SK-MEL-5 (cell line): ENCODE measurements at regions not wholly inside any gene's neighbourhood (a gene's known extent, or its start where the extent isn't known, plus 50 kb on each side); places are given as distances from the start of the nearest gene placed in this dataset.
"Not testable (repeated sequence)": the region's sequence is repeated elsewhere in the genome, so short reads cannot be mapped to it uniquely, and the experiment has no call there.

Experiments used
- DNase-seq: peaks from one replicate; pipeline ENCODE4 v3.0.0-alpha.2; 2016; ENCODE audit warnings: low read depth, low spot score
- in situ Hi-C: cut with HindIII; loops from 2 replicates; pipeline ENCODE4 v1.10.0; 2016; ENCODE audit warnings: low sequenced_read_pairs, high pct_unique_total_duplicates, low pct_unique_long_range_greater_than_20kb

DNA sequence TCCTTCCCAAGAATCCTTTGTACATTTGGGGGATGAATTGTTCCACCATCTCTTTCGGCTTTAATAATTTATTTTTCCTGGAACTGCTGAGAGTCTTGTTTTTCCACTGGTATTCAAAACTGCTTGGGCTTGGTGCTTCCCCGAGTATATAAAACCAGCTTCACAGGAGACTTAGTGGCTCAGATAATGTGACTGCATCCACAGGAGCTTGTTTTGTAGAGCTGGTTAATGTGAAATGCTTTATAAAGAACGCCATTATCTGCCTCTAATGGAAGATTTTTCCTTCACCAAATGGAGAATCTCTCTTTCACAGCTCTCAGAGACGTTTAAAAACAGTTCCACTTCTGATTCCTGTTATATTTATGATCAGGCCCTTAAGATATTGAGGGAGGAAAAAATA is 935.5 kb downstream of the RAB28 start:
- DNase-seq: no peak
- in situ Hi-C loops: no loop called here

DNA sequence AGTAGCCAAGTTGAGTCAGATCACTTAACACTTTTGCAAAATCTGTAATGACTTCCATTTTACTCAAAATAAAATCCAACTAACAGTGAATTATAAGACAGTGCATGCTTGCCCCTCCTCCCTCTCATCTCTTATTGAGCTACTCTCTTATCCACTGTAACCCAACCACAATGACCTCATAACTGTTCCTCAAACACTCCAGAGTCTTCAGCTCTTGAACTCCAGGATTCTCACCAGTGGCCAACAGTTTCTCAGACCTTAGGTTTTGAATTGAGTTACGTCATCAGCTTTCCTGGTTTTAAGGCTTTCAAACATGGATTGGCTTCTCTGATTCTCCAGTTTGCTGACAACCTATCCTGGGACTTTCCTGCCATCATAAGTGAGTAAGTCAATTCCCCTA is 938.3 kb downstream of the RAB28 start:
- in situ Hi-C loops: no loop called here
- no peak for DNase-seq

DNA sequence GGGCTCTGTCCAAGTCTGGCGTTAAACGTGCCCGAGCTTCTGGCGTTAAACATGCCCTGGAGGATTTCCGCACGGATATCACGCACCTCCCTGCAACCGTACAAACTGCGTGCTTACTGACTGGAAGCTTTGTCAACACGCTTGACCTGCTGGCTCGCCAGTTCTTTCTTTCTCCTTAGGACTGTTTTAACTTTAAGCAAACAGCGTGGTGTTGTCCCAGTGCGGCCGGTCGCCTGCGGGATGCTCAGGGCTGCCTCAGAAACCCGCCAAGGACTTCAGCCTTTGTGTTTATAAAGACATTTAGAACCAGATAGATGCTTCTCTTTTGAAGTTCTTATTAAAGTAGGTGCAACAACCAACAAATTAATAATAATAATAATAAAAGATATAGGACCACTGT is 946.0 kb downstream of the RAB28 start:
- DNase-seq: peak; percentile 82
- in situ Hi-C loops: no loop called here

DNA sequence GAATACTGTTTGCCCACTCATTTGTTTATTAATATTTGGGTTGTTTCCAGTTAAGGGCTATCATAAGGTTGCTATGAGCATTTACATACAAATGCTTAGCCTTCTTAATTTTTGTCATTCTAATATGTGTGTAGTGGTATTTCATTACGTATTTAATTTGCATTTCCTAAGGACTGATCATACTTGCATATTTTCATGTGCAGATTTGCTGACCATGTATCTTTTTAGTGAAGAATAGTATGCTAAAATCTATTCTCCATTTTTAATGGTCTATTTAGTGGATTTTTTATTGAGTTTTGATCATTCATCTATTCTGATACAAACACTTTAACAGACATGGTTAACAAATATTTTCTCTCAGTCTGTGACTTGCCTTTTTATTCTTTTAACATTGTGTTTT is 949.5 kb downstream of the RAB28 start:
- in situ Hi-C loops: no loop called here
- no peak for DNase-seq

DNA sequence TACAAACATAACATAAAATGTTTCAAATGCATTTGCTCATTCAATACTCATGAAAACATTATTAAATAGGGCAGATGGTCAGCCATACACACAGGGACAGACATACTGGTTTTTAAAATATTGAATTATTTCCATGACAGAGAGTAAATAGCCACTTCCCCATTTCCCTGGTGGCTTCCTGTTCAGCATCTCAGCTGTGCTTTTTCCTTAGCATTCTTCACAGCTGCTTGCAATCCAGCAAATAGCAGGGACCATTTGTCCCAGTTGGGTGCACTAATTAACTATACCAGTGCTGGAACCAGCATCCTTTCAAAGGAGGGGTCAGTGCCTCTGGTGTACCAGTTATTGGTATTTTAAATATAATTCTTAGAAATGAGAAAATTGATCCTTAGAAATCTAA is 964.7 kb downstream of the RAB28 start:
- in situ Hi-C loops: no loop called here
- DNase-seq: no peak

DNA sequence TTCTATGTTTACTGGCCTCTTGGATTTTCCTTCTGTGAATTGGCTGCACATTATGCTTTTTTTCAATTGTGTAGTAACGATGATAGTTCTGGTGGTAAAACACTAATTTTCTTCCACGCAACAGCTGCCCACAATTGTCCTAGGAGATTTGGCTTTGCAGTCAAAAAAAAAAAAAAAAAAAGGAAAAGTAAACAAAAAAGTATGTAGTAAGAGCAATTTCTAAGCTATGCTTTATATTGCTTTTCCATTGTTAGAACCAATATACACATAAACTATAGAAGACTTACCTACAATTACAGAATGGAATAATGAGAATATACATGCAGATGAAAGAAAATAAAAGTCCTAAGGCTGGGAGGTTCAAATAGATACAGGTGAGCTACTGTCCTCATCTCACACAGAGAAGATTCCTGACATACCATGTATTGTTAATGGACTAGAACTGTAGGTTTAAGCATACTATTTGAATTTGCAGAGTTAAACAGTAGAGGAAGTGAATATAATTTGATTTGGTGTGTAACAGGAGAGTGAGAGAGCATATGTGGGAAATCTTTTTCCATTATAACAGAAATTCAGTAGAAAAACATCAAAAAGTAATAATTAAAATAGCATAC is 976.2 kb downstream of the RAB28 start:
- in situ Hi-C loops: no loop called here
- no peak for DNase-seq

DNA sequence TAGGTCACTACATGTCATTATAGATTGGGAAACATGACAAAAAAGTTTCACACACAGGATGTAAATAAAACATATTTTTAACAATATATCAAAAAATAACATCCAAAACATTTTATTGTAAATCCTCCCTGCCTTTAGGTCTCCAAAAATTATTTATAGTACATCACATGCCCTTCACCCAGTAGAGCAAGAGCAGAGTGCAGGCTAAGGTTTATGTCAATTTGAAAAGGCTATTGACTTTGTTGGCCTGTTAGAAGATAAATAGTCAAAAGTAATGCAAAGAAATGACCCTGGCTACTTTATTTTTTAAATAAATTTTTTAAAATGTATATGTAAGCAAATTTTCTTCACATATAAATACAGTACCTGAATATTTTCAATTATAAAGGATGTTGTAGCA is 983.7 kb downstream of the RAB28 start:
- DNase-seq: no peak
- in situ Hi-C loops: no loop called here

DNA sequence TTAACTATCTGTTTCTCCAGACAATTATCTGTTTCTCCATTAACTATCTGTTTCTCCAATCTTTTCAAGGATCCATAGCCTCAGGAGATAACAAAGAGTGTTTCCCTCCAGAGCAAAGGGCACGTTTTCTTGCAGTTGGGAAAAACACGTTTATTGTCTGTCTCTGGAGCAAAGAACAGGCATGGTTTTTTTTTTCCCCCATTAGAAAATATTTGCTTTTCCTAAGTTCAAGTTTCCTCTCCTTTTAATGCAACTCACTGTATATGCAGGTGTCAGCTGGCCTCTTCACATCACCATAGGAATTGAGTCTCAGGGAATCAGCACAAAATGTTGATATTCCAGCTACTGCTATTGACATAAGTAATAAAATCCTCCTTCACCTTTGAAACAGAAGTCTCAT is 984.4 kb downstream of the RAB28 start:
- no peak for DNase-seq
- in situ Hi-C loops: no loop called here

DNA sequence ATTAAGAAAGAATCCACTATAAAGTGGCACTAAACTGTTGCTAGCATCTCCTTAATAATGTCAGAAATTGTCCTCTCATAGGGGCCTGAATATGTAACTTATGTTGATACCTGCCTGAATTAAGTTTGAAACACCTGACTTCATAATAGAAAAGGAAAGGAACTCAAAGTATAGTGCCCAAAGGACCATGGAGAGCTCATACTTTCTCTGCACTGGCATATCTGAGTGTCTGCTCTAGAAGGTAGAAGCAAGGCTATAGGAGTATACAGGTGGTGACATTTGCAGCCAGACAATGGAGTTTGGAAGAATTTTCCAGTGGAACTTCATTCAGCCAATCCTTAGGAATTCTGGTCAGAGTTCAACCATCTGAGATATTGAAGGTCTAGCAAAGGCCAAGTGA is 988.9 kb downstream of the RAB28 start:
- no peak for DNase-seq
- in situ Hi-C loops: no loop called here

DNA sequence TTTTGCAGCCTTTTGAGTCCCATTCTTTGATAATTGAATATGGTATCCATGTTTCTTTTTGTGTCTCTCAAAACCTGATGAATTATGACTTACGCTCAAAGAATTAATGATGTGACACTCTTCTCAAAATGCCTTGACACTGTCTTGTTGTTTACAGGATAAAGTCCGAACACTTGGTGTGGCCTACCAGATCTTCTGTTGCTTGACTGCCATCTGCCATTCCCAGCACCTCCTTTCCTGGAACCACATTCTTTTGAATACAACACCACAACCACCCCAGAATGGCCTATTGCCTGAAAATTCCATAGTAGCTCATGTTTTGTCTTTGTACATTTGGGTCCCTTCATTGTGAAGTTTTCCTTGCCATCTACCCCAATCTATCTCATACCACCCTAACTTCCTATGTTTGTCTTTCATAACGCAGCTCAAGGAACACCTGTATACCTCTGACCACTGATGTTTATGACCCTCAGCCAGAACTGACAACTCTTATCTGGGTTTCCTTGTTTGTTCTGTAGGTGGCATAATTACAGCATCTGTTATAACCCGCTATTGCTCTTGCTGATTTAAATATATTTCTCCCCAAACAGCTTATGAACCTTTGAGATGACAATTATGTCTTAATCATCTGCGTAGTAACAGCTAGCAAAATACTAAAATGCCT is 991.3 kb downstream of the RAB28 start:
- in situ Hi-C loops: no loop called here
- DNase-seq: no peak

DNA sequence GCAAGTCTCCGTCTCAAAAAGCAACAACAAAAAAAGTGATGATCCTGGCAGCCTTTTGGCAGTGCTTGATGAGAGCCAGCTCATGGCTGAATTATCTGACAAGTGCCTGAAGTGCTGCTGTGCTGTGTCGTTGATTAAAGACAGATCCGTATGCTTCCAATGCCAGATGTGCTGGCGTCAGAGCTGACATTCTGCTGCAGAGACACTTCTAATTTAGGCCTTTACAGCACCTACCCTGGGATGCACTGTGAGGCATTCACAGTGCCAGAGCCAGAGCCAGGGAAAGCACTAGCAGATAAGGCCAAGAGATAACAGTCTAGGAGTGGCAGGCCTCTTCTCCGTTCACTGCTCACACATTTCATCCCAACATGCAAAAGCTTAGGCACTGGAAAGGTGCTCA is 995.5 kb downstream of the RAB28 start:
- in situ Hi-C loops: no loop called here
- DNase-seq: no peak

DNA sequence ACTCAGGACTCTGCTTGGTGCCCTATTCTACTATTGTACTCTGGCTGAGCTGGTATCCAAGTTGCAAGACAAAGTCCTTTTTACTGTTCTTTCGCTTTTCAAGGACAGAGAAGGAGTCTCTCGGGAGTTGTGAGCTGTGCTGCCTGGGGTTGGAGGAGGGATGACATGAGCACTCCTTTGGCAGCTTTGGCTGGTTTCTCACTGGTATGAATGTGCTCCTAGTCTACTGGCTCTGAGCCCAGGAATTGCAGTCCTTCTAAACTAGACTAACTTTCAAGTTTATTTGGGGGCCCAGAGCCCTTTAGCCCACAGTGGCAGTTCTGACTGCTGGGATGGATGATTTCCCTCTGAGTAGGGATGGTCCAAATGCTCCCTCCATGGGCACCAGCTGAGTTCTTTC is 997.1 kb downstream of the RAB28 start:
- DNase-seq: no peak
- in situ Hi-C loops: no loop called here

DNA sequence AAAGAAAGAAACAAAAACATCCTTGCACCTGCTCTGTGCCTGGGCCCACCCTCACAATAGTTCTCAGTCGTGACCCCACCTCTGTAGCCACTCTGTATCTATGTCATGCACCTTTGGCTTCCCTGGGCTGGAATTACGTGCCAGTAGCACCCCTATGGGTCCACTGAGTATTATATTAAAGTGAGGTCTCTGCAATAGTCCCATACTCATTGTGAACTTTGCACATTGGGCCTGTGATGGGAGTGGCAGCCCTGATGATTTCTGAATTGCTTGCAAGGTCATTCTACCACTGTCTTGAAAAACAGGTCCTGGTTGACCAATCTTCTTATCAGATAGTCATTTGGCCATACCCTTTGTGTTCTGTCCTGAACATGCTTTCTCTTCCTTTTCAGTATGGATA is 1012.1 kb downstream of the RAB28 start:
- no peak for DNase-seq
- in situ Hi-C loops: no loop called here

DNA sequence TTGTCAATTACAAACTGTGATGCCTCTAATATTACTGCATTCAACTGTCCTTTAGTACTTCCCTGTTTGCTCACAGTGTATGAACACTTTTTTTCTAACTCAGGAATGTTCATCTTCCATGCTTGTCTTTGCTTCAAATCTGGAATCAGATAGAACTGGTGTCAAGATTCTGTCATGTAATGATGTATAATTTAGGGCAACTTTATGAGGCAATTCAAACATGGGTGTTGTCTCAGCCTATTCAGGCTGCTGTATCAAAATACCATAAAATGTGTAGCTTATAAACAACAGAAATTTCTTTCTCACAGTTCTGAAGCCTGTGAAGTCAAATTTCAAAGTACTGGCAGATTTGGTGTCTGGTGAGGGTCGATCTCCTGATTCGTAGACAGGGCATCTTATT is 1012.9 kb downstream of the RAB28 start:
- in situ Hi-C loops: no loop called here
- DNase-seq: no peak

DNA sequence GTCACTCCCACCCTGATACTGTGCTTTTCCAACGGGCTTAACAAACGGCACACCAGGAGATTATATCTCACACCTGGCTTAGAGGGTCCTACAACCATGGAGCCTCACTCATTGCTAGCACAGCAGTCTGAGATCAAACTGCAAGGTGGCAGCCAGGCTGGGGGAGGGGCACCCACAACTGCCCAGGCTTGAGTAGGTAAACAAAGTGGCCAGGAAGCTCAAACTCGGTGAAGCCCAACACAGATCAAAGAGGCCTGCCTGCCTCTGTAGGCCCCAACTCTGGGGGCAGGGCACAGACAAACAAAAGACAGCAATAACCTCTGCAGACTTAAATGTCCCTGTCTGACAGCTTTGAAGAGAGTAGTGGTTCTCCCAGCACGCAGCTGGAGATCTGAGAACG is 1022.6 kb downstream of the RAB28 start:
- in situ Hi-C loops, DNase-seq: not testable (repeated sequence)

DNA sequence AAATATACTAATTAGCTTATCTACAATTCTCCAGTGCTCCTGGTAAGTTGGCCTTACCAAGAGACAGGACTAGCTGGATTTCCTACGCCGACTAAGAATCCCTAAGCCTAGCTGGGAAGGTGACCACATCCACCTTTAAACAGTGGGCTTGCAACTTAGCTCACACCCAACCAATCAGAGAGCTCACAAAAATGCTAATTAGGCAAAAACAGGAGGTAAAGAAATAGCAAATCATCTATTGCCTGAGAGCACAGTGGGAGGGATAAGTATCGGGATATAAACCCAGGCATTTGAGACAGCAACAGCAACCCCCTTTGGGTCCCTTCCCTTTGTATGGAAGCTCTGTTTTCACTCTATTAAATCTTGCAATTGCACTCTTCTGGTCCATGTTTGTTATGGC is 1025.0 kb downstream of the RAB28 start:
- in situ Hi-C loops: no loop called here
- DNase-seq: no peak

DNA sequence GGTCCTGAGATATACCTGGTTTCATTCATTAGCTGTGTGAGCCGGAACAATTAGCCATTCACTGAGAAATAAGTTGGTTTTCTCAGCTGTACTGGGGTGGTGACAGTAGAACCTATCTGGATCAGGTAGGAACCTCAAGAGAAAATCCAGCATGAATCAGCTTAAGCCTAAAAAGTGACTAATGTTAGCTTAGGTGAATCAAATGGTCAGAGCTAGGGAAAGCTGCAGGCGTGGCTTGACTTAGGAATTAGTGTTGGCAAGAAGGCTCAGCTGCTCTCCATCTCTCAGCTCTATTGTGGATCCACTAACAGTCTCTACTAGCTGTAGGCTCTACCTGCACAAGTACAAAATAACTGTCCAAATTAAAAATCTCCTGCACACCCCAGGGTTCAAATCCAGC is 1025.5 kb downstream of the RAB28 start:
- no peak for DNase-seq
- in situ Hi-C loops: no loop called here

DNA sequence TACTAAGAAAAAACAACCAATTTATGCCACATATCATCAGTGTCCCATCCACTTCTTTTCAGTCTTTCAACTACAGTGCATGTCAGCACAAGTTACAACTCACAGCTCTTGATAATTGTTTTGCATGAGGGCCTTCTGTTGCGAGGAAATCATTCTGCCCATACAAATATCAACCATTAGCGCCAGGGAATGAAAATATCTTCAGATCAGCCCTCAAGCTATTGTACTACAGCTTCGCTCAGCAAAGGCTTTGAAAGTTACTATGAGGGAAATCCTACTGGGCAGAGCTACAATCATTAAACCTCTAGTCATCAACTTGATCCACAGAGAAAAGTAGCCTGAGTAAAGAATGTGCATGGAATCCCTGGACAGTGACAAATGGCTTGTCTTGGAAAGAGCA is 1023.6 kb upstream of the HS3ST1 start:
- in situ Hi-C loops: no loop called here
- no peak for DNase-seq

DNA sequence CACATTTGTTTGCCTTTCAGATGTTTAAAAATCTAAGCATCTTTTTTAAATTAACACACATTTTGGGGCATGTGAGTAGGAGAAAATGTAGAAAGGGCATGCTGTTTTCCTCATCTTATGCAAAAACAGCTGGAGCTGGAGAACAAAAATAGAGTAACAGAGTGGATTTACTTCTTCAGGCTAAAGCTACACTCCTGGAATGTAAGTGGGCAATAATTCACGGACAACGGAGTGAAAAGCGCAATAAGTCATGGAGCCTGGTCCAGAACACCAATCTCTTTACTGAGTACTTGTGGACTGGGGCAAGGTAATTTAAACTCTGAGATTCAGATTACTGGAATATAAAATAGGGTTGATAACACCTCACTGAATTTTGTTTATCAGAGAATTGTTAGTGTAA is 1018.8 kb upstream of the HS3ST1 start:
- in situ Hi-C loops: no loop called here
- DNase-seq: no peak
